ENCODE measurements at regions not wholly inside any gene's neighbourhood (a gene's known extent, or its start where the extent isn't known, plus 50 kb on each side); places are given as distances from the start of the nearest gene placed in this dataset.

GRCh38 chr2:194102546-194102945, 1554.5 kb upstream of the SLC39A10 start:
- CTCF ChIA-PET = no interaction called here
- no peak for TF ChIP-seq EZH2 (IDR thresholded peaks at IDR 0.05; ENCODE audit: low read depth)
- TF ChIP-seq, protein P1, sequence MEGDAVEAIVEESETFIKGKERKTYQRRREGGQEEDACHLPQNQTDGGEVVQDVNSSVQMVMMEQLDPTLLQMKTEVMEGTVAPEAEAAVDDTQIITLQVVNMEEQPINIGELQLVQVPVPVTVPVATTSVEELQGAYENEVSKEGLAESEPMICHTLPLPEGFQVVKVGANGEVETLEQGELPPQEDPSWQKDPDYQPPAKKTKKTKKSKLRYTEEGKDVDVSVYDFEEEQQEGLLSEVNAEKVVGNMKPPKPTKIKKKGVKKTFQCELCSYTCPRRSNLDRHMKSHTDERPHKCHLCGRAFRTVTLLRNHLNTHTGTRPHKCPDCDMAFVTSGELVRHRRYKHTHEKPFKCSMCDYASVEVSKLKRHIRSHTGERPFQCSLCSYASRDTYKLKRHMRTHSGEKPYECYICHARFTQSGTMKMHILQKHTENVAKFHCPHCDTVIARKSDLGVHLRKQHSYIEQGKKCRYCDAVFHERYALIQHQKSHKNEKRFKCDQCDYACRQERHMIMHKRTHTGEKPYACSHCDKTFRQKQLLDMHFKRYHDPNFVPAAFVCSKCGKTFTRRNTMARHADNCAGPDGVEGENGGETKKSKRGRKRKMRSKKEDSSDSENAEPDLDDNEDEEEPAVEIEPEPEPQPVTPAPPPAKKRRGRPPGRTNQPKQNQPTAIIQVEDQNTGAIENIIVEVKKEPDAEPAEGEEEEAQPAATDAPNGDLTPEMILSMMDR (conservative IDR thresholded peaks at IDR 0.05) = no peak
- intact Hi-C loops (cut with micrococcal nuclease; ENCODE audit: unreplicated experiment) = no loop called here
- Histone ChIP-seq H3K4me3 (no peak overlapping the region), H3K9me3 (ENCODE audit: insufficient read depth, low read depth) (no peaks in the 10 kb centered on the region), H2AFZ (no peak overlapping the region), H3K4me2 (no peak overlapping the region), H4K20me1 (ENCODE audit: insufficient read depth) (no peaks in the 10 kb centered on the region), H3K27ac (no peak overlapping the region), H3K4me1 (replicated peaks; ENCODE audit: insufficient read depth) (no peaks in the 10 kb centered on the region), H3K36me3 (ENCODE audit: low read depth) (no peaks in the 10 kb centered on the region), H3K9me2 (ENCODE audit: insufficient read depth) (no peaks in the 10 kb centered on the region), H3K27me3 (ENCODE audit: insufficient read depth, low read depth) (no peaks in the 10 kb centered on the region), H3F3A (ENCODE audit: insufficient read depth, low read depth) (no peaks in the 10 kb centered on the region), H3K79me2 (ENCODE audit: low read depth) (no peaks in the 10 kb centered on the region)
- POLR2A ChIA-PET (ENCODE audit: unreplicated experiment) = no interaction called here
- no peak for DNase-seq
- no TSS peak for BruUV-seq (replicated peaks)

- no peaks in the 10 kb centered on the region for H3K79me2 ChIP-seq (ENCODE audit: low read depth)
- no peaks in the 10 kb centered on the region for H3K9me2 ChIP-seq (ENCODE audit: insufficient read depth)
- TF ChIP-seq, protein P1 (conservative IDR thresholded peaks at IDR 0.05) = no peak
- TF ChIP-seq EZH2 (IDR thresholded peaks at IDR 0.05; ENCODE audit: low read depth) = no peak
- H3F3A ChIP-seq (ENCODE audit: insufficient read depth, low read depth) = no peaks in the 10 kb centered on the region
- intact Hi-C loops (cut with micrococcal nuclease; ENCODE audit: unreplicated experiment) = no loop called here
- H3K9me3 ChIP-seq (ENCODE audit: insufficient read depth, low read depth) = no peaks in the 10 kb centered on the region
- ChIA-PET CTCF (no interaction called here), POLR2A (ENCODE audit: unreplicated experiment) (no interaction called here)
- BruUV-seq (replicated peaks) = no TSS peak
- no peak for DNase-seq
- H3K27ac ChIP-seq = no peak overlapping the region
- no peak overlapping the region for H3K4me2 ChIP-seq
- H2AFZ ChIP-seq = no peak overlapping the region
- no peaks in the 10 kb centered on the region for H3K36me3 ChIP-seq (ENCODE audit: low read depth)
- H3K4me1 ChIP-seq (replicated peaks; ENCODE audit: insufficient read depth) = no peaks in the 10 kb centered on the region
- H4K20me1 ChIP-seq (ENCODE audit: insufficient read depth) = no peaks in the 10 kb centered on the region
- no peaks in the 10 kb centered on the region for H3K27me3 ChIP-seq (ENCODE audit: insufficient read depth, low read depth)
- no peak overlapping the region for H3K4me3 ChIP-seq
Measured at GRCh38 chr2:194100201-194100600, 1556.8 kb upstream of the SLC39A10 start.

DNA sequence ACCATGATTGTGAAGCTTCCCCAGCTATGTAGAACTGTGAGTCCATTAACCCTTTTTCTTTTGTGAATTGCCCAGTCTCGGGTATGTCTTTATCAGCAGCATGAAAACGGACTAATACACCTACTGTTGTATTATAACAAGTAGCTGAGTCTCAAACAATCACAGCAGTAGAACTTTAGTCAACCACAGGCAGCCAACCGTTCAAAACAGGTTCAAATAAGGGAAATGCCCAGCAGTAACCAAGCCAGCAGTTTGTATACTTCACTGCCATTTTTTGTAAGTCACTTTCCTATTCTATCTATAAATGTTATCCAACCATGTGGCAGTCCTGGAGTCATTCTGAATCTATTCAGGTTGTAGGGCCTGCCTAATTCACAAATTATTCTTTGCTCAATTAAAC, 1560.6 kb upstream of the SLC39A10 start:
- Histone ChIP-seq H3K4me2 (no peak overlapping the region), H2AFZ (no peak overlapping the region), H3K27me3 (ENCODE audit: insufficient read depth, low read depth) (no peaks in the 10 kb centered on the region), H3K79me2 (ENCODE audit: low read depth) (no peaks in the 10 kb centered on the region), H4K20me1 (ENCODE audit: insufficient read depth) (no peaks in the 10 kb centered on the region), H3K9me2 (ENCODE audit: insufficient read depth) (no peaks in the 10 kb centered on the region), H3K27ac (no peak overlapping the region), H3K36me3 (ENCODE audit: low read depth) (no peaks in the 10 kb centered on the region), H3K9me3 (ENCODE audit: insufficient read depth, low read depth) (no peaks in the 10 kb centered on the region), H3K4me1 (replicated peaks; ENCODE audit: insufficient read depth) (no peaks in the 10 kb centered on the region), H3K4me3 (no peak overlapping the region), H3F3A (ENCODE audit: insufficient read depth, low read depth) (no peaks in the 10 kb centered on the region)
- BruUV-seq (replicated peaks) = no TSS peak
- intact Hi-C loops (cut with micrococcal nuclease; ENCODE audit: unreplicated experiment) = no loop called here
- TF ChIP-seq, protein P1 (conservative IDR thresholded peaks at IDR 0.05) = no peak
- no peak for TF ChIP-seq EZH2 (IDR thresholded peaks at IDR 0.05; ENCODE audit: low read depth)
- ChIA-PET CTCF (no interaction called here), POLR2A (ENCODE audit: unreplicated experiment) (interaction anchor here (0.6 kb wide), 1 partner anchor 311 kb away, joined by 3 read pairs; no protein-coding TSS in a partner anchor)
- DNase-seq = no peak

Data from PC-9 (cell line).